Stomach (tissue), 8 donors: ENCODE measurements at regions not wholly inside any gene's neighbourhood (a gene's known extent, or its start where the extent isn't known, plus 50 kb on each side); places are given as distances from the start of the nearest gene placed in this dataset.

Experiments used
- DNase-seq, 2 donors: peaks; one replicate each; pipeline versions ENCODE4 v3.0.0 to v3.0.0-alpha.2; 2013 to 2019
- H3K27ac ChIP-seq, 5 donors: fragments of 200-600 bp in 4 of 5; sonication (generic) in 4 of 5; one replicate each; pipeline ENCODE4 v1.5.1; 2013 to 2019; ENCODE audit warnings: mild to moderate bottlenecking in 1 of 5, moderate library complexity in 1 of 5
- H3K27me3 ChIP-seq, 3 donors: fragments of 200-600 bp; sonication (generic); one replicate each; pipeline ENCODE4 v1.5.1; 2017 to 2019; ENCODE audit warnings: mixed run types in 1 of 3
- H3K36me3 ChIP-seq, 4 donors: fragments of 200-600 bp; sonication (generic); 1 replicate in 3 of 4; 2 replicates in 1 of 4; pipeline ENCODE4 v1.5.1; 2016 to 2019
- H3K4me1 ChIP-seq, 4 donors: fragments of 200-600 bp; sonication (generic); one replicate each; pipeline ENCODE4 v1.5.1; 2016 to 2019
- H3K4me3 ChIP-seq, 4 donors: fragments of 200-600 bp; sonication (generic) in 3 of 4; one replicate each; pipeline ENCODE4 v1.5.1; 2016 to 2019; ENCODE audit warnings: mild to moderate bottlenecking in 1 of 4
- H3K9me3 ChIP-seq, 4 donors: fragments of 200-600 bp; sonication (generic); one replicate each; pipeline ENCODE4 v1.5.1; 2016 to 2019
- CTCF ChIP-seq, 7 experiments: fragments of 450-650 bp in 4 of 7; fragments of 200-600 bp in 3 of 7; sonication (generic) in 3 of 7; IDR thresholded peaks; one replicate each; pipeline ENCODE4 v1.5.1; 2016 to 2019; ENCODE audit warnings: antibody characterized with exemption in 7 of 7, control low read depth in 2 of 7, mild to moderate bottlenecking in 1 of 7
- EP300 ChIP-seq: sonication (generic); formaldehyde crosslinking; IDR thresholded peaks from one replicate; pipeline ENCODE4 v1.6.1; 2017; ENCODE audit warnings: antibody characterized with exemption
- POLR2A ChIP-seq, 4 donors: fragments of 450-650 bp; IDR thresholded peaks; one replicate each; pipeline ENCODE4 v1.6.1; 2016; ENCODE audit warnings: antibody characterized with exemption in 4 of 4, control low read depth in 2 of 4, mild to moderate bottlenecking in 1 of 4, moderate library complexity in 1 of 4
- POLR2AphosphoS5 ChIP-seq, 3 donors: sonication (generic); formaldehyde crosslinking; IDR thresholded peaks; one replicate each; pipeline ENCODE4 v1.6.1; 2016; ENCODE audit warnings: antibody characterized with exemption in 3 of 3
- WGBS, 5 donors: extraction: QIAGEN DNeasy Blood & Tissue Kit in 3 of 5; methylation state at CpG; one replicate each; pipeline versions ENCODE4 v1.1.5 to v1.1.7; 2013 to 2018; 5-methylcytosine and 5-hydroxymethylcytosine counted together
- intact Hi-C: fragments of 100-400 bp; cut with DNase I; formaldehyde crosslinking; loops from one replicate; pipeline ENCODE4 v1.15.1; 2023; ENCODE audit warnings: low total_unique reads
- donor health status: healthy with polysubstance abuse.
- donor health status: Bipolar disorder and iron deficiency.
- donor health status: healthy.

- Histone ChIP-seq H3K36me3 (no peaks in the 10 kb centered on the region), H3K27me3 (peaks cover 0 to 31% (median 6%) of the 10 kb centered on the region in 3 donors), H3K4me1 (no peaks in the 10 kb centered on the region), H3K4me3 (no peak overlapping the region), H3K27ac (no peak overlapping the region), H3K9me3 (no peaks in the 10 kb centered on the region)
- TF ChIP-seq POLR2AphosphoS5 (IDR thresholded peaks at IDR 0.05) (no peak), CTCF (IDR thresholded peaks at IDR 0.05) (no peak), EP300 (no peak), POLR2A (IDR thresholded peaks at IDR 0.05) (no peak)
- intact Hi-C loops: no loop called here
- WGBS, 5 donors: 88 to 94% (median 88%) methylated on average over 2 of the region's 2 CpGs
- DNase-seq: no peak
Observed at GRCh38 chr17:34769899-34770298, 190.5 kb downstream of the TMEM132E start.

GRCh38 chr17:34769049-34769448 is 189.7 kb downstream of the TMEM132E start:
- Histone ChIP-seq H3K27ac (no peak overlapping the region), H3K9me3 (no peaks in the 10 kb centered on the region), H3K4me3 (no peak overlapping the region), H3K27me3 (peaks cover 0 to 22% (median 0%) of the 10 kb centered on the region in 3 donors), H3K36me3 (no peaks in the 10 kb centered on the region), H3K4me1 (no peaks in the 10 kb centered on the region)
- no peak for TF ChIP-seq POLR2A (IDR thresholded peaks at IDR 0.05)
- TF ChIP-seq EP300: no peak
- no peak for TF ChIP-seq POLR2AphosphoS5 (IDR thresholded peaks at IDR 0.05)
- no peak for TF ChIP-seq CTCF (IDR thresholded peaks at IDR 0.05)
- no peak for DNase-seq
- intact Hi-C loops: no loop called here
- 64 to 76% (median 73%) methylated on average over 2 of the region's 2 CpGs for WGBS, 5 donors

- Histone ChIP-seq H3K4me3 (no peak overlapping the region), H3K9me3 (no peaks in the 10 kb centered on the region), H3K4me1 (no peaks in the 10 kb centered on the region), H3K27ac (no peak overlapping the region), H3K27me3 (peaks cover 0 to 11% (median 0%) of the 10 kb centered on the region in 3 donors), H3K36me3 (no peaks in the 10 kb centered on the region)
- 70 to 85% (median 83%) methylated on average over 5 of the region's 5 CpGs for WGBS, 5 donors
- TF ChIP-seq EP300: no peak
- TF ChIP-seq POLR2A (IDR thresholded peaks at IDR 0.05): no peak
- no peak for TF ChIP-seq CTCF (IDR thresholded peaks at IDR 0.05)
- no peak for TF ChIP-seq POLR2AphosphoS5 (IDR thresholded peaks at IDR 0.05)
- no peak for DNase-seq
- intact Hi-C loops: no loop called here
Observed at GRCh38 chr17:34765291-34765690, 185.9 kb downstream of the TMEM132E start.

GRCh38 chr17:34764716-34765115 is 185.3 kb downstream of the TMEM132E start:
- Histone ChIP-seq H3K9me3 (no peaks in the 10 kb centered on the region), H3K4me3 (no peak overlapping the region), H3K27ac (no peak overlapping the region), H3K36me3 (no peaks in the 10 kb centered on the region), H3K27me3 (peaks cover 0 to 11% (median 0%) of the 10 kb centered on the region in 3 donors), H3K4me1 (no peaks in the 10 kb centered on the region)
- intact Hi-C loops: no loop called here
- WGBS, 5 donors: 45 to 64% (median 50%) methylated on average over 3 of the region's 3 CpGs
- no peak for DNase-seq
- no peak for TF ChIP-seq POLR2A (IDR thresholded peaks at IDR 0.05)
- TF ChIP-seq EP300: no peak
- no peak for TF ChIP-seq POLR2AphosphoS5 (IDR thresholded peaks at IDR 0.05)
- no peak for TF ChIP-seq CTCF (IDR thresholded peaks at IDR 0.05)
